HUES48 (cell line): ENCODE measurements at regions not wholly inside any gene's neighbourhood (a gene's known extent, or its start where the extent isn't known, plus 50 kb on each side); places are given as distances from the start of the nearest gene placed in this dataset.

ENCODE experiments used
- H3K27ac ChIP-seq: one replicate; pipeline ENCODE4 v1.7.0; 2013; ENCODE audit warnings: low read depth, low read length, inconsistent platforms
- H3K27me3 ChIP-seq: 2 replicates; pipeline ENCODE4 v1.6.1; 2013; ENCODE audit warnings: mild to moderate bottlenecking, low read length; ENCODE audit not compliant: control insufficient read depth, insufficient read depth
- H3K36me3 ChIP-seq: 2 replicates; pipeline ENCODE4 v1.6.1; 2013; ENCODE audit warnings: low read length; ENCODE audit not compliant: control insufficient read depth, insufficient read depth
- H3K4me1 ChIP-seq: 2 replicates; pipeline ENCODE4 v1.6.1; 2013; ENCODE audit warnings: mild to moderate bottlenecking, low read length; ENCODE audit not compliant: control insufficient read depth, insufficient read depth
- H3K4me3 ChIP-seq: 2 replicates; pipeline ENCODE4 v1.5.1; 2013; ENCODE audit warnings: mild to moderate bottlenecking, low read depth, low read length
- H3K9ac ChIP-seq: 2 replicates; pipeline ENCODE4 v1.6.1; 2013; ENCODE audit warnings: mild to moderate bottlenecking, low read depth, low read length, moderate library complexity
- H3K9me3 ChIP-seq: 2 replicates; pipeline ENCODE4 v1.6.1; 2013; ENCODE audit warnings: low read length; ENCODE audit not compliant: control insufficient read depth, insufficient read depth

DNA sequence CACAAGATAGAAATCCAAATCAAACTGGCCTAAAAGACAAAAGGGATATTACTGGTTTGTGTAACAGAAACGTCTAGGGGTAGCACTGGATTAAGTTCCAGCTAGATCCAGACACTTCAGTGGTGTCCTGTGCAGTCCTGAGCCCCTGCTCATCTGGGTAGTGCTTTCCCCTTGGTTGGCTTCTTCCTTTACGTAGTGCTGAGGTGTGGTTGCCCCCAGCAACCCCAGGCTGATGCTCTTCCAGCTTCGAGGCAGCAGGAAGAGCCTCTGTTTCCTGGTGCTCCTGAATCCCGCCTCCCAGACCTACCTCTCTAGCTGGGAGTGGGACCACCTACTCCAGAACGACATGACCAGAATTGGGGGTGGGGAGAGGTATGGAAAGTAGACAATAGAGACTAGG, 166.1 kb upstream of the ADRA1B start:
- H3K4me1 ChIP-seq = no peaks in the 10 kb centered on the region
- no peak overlapping the region for H3K4me3 ChIP-seq
- no peak overlapping the region for H3K9ac ChIP-seq
- no peaks in the 10 kb centered on the region for H3K36me3 ChIP-seq
- H3K9me3 ChIP-seq = no peaks in the 10 kb centered on the region
- no peaks in the 10 kb centered on the region for H3K27me3 ChIP-seq
- no peak overlapping the region for H3K27ac ChIP-seq

DNA sequence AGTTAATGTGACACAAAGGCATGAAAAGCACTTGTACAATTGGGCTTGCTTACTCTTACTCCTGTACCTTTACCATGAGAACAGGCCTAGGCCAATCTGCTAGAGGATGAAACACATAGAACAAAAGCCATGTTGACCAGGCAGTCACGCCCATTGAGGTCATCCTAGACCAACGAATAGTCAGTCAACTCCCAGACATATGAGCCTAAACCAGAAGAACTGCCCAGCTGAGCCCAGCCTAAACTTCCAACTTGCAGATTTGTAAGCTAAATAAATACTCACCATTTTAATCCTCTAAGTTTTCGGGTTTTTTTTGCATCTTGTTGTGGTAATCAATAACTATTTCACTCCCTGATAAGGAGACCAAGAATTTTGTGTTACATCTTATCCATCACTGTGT, 164.8 kb upstream of the ADRA1B start:
- no peaks in the 10 kb centered on the region for H3K4me1 ChIP-seq

GRCh38 chr5:159752622-159753275, 163.5 kb upstream of the ADRA1B start:
- Histone ChIP-seq H3K9me3 (no peaks in the 10 kb centered on the region), H3K9ac (no peak overlapping the region), H3K36me3 (no peaks in the 10 kb centered on the region), H3K4me1 (no peaks in the 10 kb centered on the region), H3K27me3 (no peaks in the 10 kb centered on the region), H3K4me3 (no peak overlapping the region), H3K27ac (no peak overlapping the region)

More for the DNA sequence above, 164.8 kb upstream of the ADRA1B start:
- Histone ChIP-seq H3K27ac (no peak overlapping the region), H3K27me3 (no peaks in the 10 kb centered on the region), H3K36me3 (no peaks in the 10 kb centered on the region), H3K4me3 (no peak overlapping the region), H3K9me3 (no peaks in the 10 kb centered on the region), H3K9ac (no peak overlapping the region)

DNA sequence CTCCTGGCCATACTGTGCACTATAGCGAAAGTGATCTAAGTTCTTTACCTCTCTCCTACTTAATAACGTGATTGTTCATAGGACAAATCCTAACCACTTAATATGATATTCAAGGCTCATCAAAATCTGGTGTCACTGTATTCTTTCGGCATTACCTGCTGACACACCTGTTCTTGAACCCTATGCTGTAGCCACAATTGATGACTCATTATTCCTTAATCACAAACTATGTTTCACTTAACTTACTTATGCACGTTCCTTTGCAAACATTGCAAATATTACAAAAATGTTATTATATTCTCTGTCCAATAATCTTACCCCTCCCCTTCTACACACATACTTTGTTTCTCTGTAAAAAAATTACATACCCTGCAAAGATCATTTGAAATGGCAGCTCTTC, 158.1 kb upstream of the ADRA1B start:
- Histone ChIP-seq H3K4me1 (no peaks in the 10 kb centered on the region), H3K27me3 (no peaks in the 10 kb centered on the region), H3K27ac (no peak overlapping the region), H3K36me3 (no peaks in the 10 kb centered on the region), H3K9me3 (no peaks in the 10 kb centered on the region), H3K4me3 (no peak overlapping the region), H3K9ac (no peak overlapping the region)

GRCh38 chr5:159759791-159760290, 156.4 kb upstream of the ADRA1B start:
- H3K4me1 ChIP-seq = no peaks in the 10 kb centered on the region
- no peaks in the 10 kb centered on the region for H3K9me3 ChIP-seq
- no peak overlapping the region for H3K9ac ChIP-seq
- no peaks in the 10 kb centered on the region for H3K27me3 ChIP-seq
- H3K36me3 ChIP-seq = no peaks in the 10 kb centered on the region
- no peak overlapping the region for H3K27ac ChIP-seq
- H3K4me3 ChIP-seq = no peak overlapping the region

DNA sequence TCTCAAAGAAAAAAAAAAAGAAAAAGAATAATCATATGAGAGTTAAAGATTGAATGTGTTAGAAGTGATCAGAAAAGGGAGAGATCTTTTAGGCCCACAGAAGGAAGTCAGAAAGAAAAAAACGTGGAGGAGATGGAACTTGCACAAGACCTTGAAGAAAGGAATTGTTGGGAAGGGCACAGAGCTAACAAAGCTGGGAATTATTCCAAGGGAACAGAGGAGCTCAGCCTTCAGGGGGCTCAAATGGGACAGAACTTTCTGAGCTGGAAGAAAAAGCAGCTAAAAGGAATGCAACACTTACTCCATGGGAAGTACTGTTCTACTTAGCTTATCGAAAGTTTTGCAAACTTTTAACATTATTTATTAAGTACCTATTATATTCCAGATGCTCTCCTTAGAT, 153.4 kb upstream of the ADRA1B start:
- Histone ChIP-seq H3K36me3 (no peaks in the 10 kb centered on the region), H3K9ac (no peak overlapping the region), H3K4me3 (no peak overlapping the region), H3K4me1 (peaks cover 6% of the 10 kb centered on the region), H3K27me3 (no peaks in the 10 kb centered on the region), H3K27ac (no peak overlapping the region), H3K9me3 (no peaks in the 10 kb centered on the region)

DNA sequence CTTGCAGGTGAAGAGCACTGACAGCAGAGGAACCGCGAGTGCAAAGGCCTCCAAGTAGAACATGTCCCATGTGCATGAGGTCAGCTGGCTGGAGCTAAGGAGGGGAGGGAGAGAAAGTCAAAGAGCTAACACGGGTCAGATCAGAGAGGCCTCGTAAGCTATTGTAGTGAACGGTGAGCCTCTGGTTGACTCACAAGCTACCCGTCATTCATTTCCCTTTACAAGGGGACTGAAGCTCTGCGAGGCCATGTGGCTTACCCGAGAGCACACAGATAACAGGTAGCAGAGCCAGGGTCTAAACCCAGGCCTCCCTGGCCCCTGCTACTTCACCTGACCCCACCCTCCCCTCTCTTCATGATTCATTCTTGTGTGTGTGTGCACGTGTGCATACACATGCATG, 152.7 kb upstream of the ADRA1B start:
- no peaks in the 10 kb centered on the region for H3K36me3 ChIP-seq
- no peaks in the 10 kb centered on the region for H3K27me3 ChIP-seq
- H3K9me3 ChIP-seq = no peaks in the 10 kb centered on the region
- no peak overlapping the region for H3K4me3 ChIP-seq
- H3K27ac ChIP-seq = no peak overlapping the region
- H3K4me1 ChIP-seq = peaks cover 11% of the 10 kb centered on the region
- H3K9ac ChIP-seq = no peak overlapping the region

GRCh38 chr5:159764283-159765134, 151.8 kb upstream of the ADRA1B start:
- Histone ChIP-seq H3K9ac (no peak overlapping the region), H3K4me1 (peaks cover 16% of the 10 kb centered on the region), H3K36me3 (no peaks in the 10 kb centered on the region), H3K27ac (no peak overlapping the region), H3K9me3 (no peaks in the 10 kb centered on the region), H3K4me3 (no peak overlapping the region), H3K27me3 (no peaks in the 10 kb centered on the region)

GRCh38 chr5:159765135-159765433, 151.2 kb upstream of the ADRA1B start:
- H3K9ac ChIP-seq = no peak overlapping the region
- H3K4me1 ChIP-seq = peaks cover 16% of the 10 kb centered on the region

DNA sequence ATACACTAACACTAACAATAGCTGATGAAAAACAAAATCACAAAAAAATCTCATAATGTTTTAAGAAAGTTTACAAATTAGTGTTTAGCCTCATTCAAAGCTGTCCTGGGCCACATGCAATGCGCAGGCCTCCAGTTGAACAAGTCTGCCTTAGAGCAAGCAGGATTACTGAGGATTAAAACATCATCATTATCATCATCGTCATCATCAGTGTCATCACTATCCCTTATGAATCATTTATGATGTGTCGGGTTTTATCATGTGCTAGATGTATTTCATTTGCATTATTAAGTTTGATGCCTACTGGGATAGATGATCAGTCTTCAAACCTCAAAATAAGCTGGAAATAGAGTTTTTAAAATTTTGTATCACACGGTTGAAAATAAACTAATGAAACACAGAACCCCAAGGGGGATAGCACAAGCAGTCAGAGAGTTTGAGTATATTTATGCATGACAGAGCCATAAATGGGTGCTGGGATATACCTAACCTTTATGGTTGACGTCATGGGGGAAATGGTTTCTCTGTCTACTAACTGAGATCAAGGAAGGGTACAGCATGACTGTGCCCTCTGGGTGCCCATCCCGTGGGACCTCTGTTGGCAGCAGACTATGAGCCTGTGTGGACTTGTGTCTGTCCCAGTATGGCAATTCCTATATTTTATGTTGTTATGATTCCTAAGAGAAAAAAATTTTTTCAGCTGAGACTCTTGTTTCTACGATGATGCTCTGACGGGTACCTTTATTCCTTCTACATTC, 150.3 kb upstream of the ADRA1B start:
- peaks cover 16% of the 10 kb centered on the region for H3K4me1 ChIP-seq
- no peaks in the 10 kb centered on the region for H3K9me3 ChIP-seq
- H3K27me3 ChIP-seq = no peaks in the 10 kb centered on the region
- H3K36me3 ChIP-seq = no peaks in the 10 kb centered on the region
- no peak overlapping the region for H3K9ac ChIP-seq
- no peak overlapping the region for H3K4me3 ChIP-seq
- H3K27ac ChIP-seq = no peak overlapping the region

More at GRCh38 chr5:159765135-159765433, 151.2 kb upstream of the ADRA1B start:
- no peak overlapping the region for H3K4me3 ChIP-seq
- H3K36me3 ChIP-seq = no peaks in the 10 kb centered on the region
- H3K27ac ChIP-seq = no peak overlapping the region
- H3K27me3 ChIP-seq = no peaks in the 10 kb centered on the region
- H3K9me3 ChIP-seq = no peaks in the 10 kb centered on the region

DNA sequence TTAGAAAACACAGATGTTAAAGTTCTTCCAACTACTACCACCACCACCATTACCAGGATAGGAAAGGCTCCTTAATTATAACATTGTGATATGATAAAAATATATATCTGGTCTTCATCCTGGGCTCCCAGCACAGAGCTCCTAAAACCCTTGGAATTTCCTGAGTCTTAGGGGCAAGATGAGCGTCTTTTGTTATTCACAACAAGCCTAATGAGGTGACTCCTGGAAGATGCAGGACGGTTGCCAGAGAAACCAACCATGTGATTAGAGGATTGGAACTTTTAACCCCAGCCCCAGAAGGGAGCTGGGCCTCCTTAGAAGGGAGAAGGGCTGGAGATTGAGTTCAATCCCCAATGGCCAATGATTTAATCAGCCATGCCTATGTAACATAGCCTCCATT, 148.0 kb upstream of the ADRA1B start:
- Histone ChIP-seq H3K36me3 (no peaks in the 10 kb centered on the region), H3K4me1 (peaks cover 16% of the 10 kb centered on the region), H3K27me3 (peaks cover 9% of the 10 kb centered on the region; the same call in 1 of the 2 replicates), H3K4me3 (no peak overlapping the region), H3K9me3 (no peaks in the 10 kb centered on the region), H3K9ac (no peak overlapping the region), H3K27ac (peak overlapping the region; percentile 58)
